Fibroblast of peridontal ligament (primary cell): ENCODE measurements at regions not wholly inside any gene's neighbourhood (a gene's known extent, or its start where the extent isn't known, plus 50 kb on each side); places are given as distances from the start of the nearest gene placed in this dataset.
"Not testable (repeated sequence)": the region's sequence is repeated elsewhere in the genome, so short reads cannot be mapped to it uniquely, and the experiment has no call there.

Source experiments
- DNase-seq: peaks from one replicate; pipeline ENCODE4 v3.0.0-alpha.2; 2010; ENCODE audit errors: extremely low read depth

DNA sequence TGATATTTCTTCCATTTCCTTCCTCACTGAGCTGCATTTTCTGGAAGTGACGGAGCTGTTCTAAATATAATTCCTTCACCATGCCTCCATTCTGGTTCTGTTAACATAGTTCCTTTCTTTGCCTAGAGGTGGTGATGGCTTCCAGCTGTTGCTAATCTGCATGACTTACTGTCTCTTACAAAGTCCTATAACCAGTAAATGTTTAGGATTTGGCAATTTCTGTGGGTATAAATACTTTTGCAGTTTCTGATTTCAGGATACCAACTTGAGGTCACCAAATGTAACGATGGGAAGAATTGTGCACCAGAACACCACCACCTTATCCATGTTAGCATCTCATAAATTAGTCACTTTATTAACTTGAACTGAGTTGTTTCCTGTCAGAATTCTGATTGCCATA lies 101.7 kb upstream of the FN1 start:
- DNase-seq, result peak; percentile 92

DNA sequence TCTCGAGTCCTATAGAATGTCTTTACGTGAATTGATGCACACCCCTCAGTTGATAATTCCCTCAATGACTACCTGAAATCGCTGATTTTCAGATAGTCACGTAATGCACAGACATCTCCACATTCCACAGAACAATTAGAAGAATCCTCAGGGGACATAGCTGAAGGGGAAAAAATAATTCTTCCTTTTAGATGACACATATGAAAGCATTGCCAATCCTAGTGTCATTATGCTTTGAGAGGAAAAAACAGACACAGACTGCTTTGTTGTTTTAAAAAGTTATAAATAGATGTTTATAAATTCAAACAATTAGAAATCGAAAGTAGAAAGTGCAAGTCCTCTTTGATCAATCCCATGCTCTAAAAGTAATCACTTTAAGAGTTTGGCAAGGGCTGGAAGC lies 100.6 kb upstream of the FN1 start:
- peak; percentile 53 for DNase-seq

DNA sequence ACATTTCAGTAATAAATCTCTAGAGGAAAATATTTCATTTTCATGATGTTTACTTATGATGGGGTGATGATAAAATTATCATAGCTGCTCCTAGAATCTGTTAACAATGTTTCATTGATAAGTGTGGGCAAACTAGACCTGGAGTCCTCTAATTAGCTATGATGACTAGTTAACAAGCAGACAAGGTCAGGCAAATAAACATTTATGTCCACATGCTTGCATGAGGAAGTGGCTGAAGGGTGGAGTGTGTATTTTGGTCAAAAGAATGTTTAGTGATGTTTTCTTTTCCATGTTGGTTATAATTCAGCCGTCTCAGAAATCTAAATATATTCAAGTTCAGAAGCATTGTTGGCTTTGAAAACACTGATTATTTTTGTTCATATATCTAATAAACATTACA lies 99.9 kb upstream of the FN1 start:
- DNase-seq, result peak; percentile 58

GRCh38 chr2:215535125-215535668 lies 99.3 kb upstream of the FN1 start:
- DNase-seq, result no peak

GRCh38 chr2:215533716-215534115 lies 97.8 kb upstream of the FN1 start:
- not testable (repeated sequence) for DNase-seq

DNA sequence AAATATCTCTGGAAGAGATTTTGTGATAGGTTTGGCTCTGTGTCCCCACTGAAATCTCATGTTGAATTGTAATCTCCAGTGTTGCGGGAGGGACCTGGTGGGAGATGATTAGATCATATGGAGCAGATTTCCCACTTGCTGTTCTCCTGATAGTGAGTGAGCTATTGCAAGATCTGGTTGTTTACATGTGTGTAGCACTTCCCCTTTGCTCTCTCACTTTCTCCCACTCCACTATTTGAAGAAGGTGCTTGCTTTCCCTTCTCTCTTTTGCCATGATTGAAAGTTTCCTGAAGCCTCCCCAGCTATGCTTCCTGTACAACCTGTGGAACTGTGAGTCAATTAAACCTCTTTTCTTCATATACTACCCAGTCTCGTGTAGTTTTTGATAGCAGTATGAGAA lies 97.0 kb upstream of the FN1 start:
- DNase-seq, result no peak

DNA sequence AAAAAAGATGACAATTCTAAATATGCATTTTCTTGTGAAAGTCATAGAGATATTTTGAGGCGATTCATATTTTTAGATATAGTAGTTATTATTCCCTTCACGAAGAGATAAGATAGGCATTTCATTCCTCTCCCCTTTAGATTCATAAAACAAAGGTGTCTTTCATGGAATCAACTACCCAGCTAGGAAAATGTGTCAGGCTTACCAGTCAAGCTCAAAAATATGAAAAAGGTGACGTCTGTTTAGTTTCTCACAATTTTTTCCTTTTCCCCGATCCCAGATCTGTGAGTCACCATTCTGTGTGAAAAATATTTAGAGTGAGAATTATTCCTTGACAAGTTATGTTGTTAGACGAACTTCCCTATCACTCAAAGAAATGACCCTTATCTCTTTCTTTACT lies 95.4 kb upstream of the FN1 start:
- peak; percentile 55 for DNase-seq

- DNase-seq, result peak; percentile 52
Observed at GRCh38 chr2:215530191-215530968, 94.5 kb upstream of the FN1 start.

- DNase-seq, result peak; percentile 79
Observed at GRCh38 chr2:215529271-215529670, 93.4 kb upstream of the FN1 start.

DNA sequence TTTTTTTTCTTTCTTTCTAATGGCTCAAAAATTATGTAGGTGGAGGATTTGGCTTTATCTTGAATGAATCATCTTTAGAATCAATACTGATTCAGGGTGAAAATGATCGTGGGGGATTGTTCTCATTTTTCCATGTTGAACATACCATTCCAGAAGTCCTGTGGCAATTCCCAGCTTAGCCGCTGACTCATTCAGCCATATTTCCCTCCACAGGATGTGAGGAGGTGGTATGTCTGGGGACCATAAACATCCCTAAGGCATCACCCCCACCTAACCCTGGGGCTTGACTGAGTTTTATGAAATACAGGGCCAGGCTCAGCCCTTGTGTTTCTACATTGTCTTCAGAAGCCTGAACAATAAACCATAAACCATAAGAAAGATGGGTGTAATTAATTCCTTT lies 92.7 kb upstream of the FN1 start:
- DNase-seq, result peak; percentile 98

GRCh38 chr2:215527736-215528135 lies 91.9 kb upstream of the FN1 start:
- DNase-seq, result peak; percentile 93

DNA sequence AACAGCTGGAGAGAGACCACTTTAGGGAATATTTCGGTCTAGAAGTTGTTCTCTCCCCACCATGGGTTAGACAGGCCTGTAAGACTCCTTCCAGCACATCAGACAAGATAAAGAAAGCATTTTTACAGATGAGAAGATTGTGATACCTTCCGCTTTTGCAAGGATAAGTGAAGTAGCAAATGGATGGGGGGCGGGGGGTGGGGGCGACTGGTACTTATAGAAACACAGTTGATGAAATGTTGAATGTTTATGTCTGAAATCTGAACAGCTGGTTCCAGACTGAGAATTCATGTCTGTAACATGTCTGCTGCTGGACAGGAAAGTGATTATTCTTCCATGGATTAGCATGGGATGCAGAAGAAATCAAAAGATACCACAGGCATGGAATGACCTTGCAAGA lies 90.5 kb upstream of the FN1 start:
- no peak for DNase-seq

- DNase-seq, result peak; percentile 76
Observed at GRCh38 chr2:215522237-215522636, 86.4 kb upstream of the FN1 start.

DNA sequence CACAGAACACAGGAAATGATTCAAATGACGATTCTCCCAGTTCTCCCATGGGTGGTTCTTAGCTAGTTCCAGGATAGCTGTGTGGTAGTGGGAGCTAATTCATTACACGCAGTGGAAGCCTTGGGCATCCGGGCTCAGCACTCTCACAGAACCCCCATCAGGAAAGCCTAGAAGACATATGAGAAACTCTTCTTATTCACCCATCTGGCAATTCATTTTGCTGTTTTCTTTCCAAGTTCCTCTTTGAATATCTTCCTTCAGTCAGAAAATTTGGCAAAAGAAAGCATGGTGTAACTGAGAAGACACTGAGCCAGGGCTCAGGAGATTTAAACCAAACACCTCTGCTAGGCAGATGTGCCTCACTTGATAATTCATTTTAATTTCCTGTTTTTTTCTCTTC lies 85.2 kb upstream of the FN1 start:
- peak; percentile 45 for DNase-seq

- DNase-seq, result no peak
Observed at GRCh38 chr2:215517391-215517790, 81.5 kb upstream of the FN1 start.

GRCh38 chr2:215514516-215514915 lies 78.6 kb upstream of the FN1 start:
- no peak for DNase-seq

GRCh38 chr2:215511454-215512346 lies 75.8 kb upstream of the FN1 start:
- no peak for DNase-seq

- no peak for DNase-seq
Observed at GRCh38 chr2:215507836-215508235, 72.0 kb upstream of the FN1 start.

- no peak for DNase-seq
Observed at GRCh38 chr2:215507136-215507535, 71.3 kb upstream of the FN1 start.

DNA sequence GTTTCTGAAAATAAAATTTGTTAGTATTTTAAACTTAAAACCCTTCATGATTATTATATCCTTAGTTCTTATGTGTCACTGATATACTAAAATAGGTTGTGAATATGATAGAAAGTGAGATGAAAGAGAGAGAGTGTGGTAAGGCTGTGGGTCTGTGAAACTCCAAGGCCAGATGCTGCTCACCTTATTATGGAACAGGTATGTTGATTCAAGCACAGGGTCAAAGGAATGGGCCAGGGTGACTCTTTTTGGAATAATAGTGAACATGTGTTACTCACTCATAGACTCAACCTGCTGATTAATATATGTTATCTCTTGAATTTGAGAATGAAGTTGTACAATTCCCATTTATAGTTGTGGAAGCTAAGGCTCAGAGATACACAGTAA lies 70.7 kb upstream of the FN1 start:
- DNase-seq, result no peak

DNA sequence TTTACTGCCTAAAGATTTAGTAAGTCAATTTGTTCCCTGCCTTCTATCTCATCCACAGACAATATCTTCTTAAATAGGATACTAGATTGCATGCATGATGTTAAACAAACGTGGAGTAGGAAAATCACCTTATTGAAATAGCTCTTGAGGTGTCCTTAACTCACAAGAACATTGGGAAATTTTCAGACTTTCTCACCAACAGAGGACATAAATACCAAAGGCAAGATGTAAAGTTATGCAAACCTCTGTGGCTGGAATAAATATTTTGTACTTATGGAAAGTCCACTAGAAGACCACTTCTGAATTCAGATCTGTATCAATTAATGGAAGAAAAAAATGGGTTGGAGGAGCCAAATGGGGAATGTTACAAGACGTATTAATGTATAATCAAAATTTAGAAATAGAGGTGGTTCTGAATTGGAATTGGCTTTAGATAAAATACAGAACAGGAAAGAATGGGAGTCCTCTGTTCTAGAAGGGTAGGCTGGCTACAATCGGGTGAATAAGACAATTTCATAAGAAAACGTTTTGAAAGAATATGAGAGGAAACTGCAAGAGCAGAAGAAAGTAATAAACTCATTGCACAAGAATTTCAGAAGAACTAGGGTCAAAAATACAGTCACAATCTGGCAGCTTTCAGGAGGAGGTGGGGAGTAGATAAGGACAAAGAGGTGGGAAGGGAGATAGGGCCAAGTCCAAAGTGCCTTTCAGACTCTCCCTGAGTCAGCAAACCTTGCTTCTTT lies 69.3 kb upstream of the FN1 start:
- peak; percentile 68 for DNase-seq

- DNase-seq, result no peak
Observed at GRCh38 chr2:215504547-215504946, 68.7 kb upstream of the FN1 start.
